Peyer's patch (tissue), 4 donors: ENCODE measurements at regions not wholly inside any gene's neighbourhood (a gene's known extent, or its start where the extent isn't known, plus 50 kb on each side); places are given as distances from the start of the nearest gene placed in this dataset.
"Not testable (repeated sequence)": the region's sequence is repeated elsewhere in the genome, so short reads cannot be mapped to it uniquely, and the experiment has no call there.

Experiments
- DNase-seq, 3 donors: peaks; one replicate each; pipeline ENCODE4 v3.0.0-alpha.2; 2017 to 2019
- H3K27ac ChIP-seq, 4 donors: fragments of 200-600 bp; sonication (generic); one replicate each; pipeline ENCODE4 v1.5.1; 2016 to 2019
- H3K27me3 ChIP-seq, 2 donors: fragments of 200-600 bp; sonication (generic); one replicate each; pipeline ENCODE4 v1.5.1; 2019
- H3K36me3 ChIP-seq, 3 donors: fragments of 200-600 bp; sonication (generic); one replicate each; pipeline ENCODE4 v1.5.1; 2016 to 2019
- H3K4me1 ChIP-seq, 4 donors: fragments of 200-600 bp; sonication (generic); one replicate each; pipeline ENCODE4 v1.5.1; 2016 to 2019
- H3K4me3 ChIP-seq, 4 donors: fragments of 200-600 bp; sonication (generic); 1 replicate in 3 of 4; 2 replicates in 1 of 4; pipeline ENCODE4 v1.5.1; 2016 to 2019; ENCODE audit warnings: mild to moderate bottlenecking in 1 of 4
- H3K9me3 ChIP-seq, 4 donors: fragments of 200-600 bp; sonication (generic); one replicate each; pipeline ENCODE4 v1.5.1; 2016 to 2019; ENCODE audit warnings: mild to moderate bottlenecking in 1 of 4
- CTCF ChIP-seq, 6 experiments: fragments of 450-650 bp in 4 of 6; fragments of 200-600 bp in 2 of 6; sonication (generic) in 1 of 6; IDR thresholded peaks; one replicate each; pipeline ENCODE4 v1.5.1; 2017 to 2019; ENCODE audit warnings: antibody characterized with exemption in 6 of 6, mild to moderate bottlenecking in 3 of 6, moderate library complexity in 1 of 6
- POLR2A ChIP-seq, 2 donors: fragments of 450-650 bp; IDR thresholded peaks; one replicate each; pipeline ENCODE4 v1.5.1; 2017; ENCODE audit warnings: antibody characterized with exemption in 2 of 2, mild to moderate bottlenecking in 2 of 2, moderate library complexity in 2 of 2

- Histone ChIP-seq H3K27me3 (no peaks in the 10 kb centered on the region), H3K4me1 (peaks cover 0 to 18% (median 5%) of the 10 kb centered on the region in 4 donors), H3K27ac (no peak overlapping the region), H3K9me3 (peaks cover 0 to 6% (median 2%) of the 10 kb centered on the region in 4 donors), H3K4me3 (no peak overlapping the region), H3K36me3 (no peaks in the 10 kb centered on the region)
- DNase-seq, result no peak
- TF ChIP-seq CTCF (IDR thresholded peaks at IDR 0.05) (no peak), POLR2A (IDR thresholded peaks at IDR 0.05) (no peak)
Measured at GRCh38 chr4:78707793-78708192, 68.4 kb upstream of the BMP2K start.

GRCh38 chr4:78710536-78710935, 65.6 kb upstream of the BMP2K start:
- no peaks in the 10 kb centered on the region for H3K27me3 ChIP-seq
- no peak for DNase-seq
- no peak for TF ChIP-seq POLR2A (IDR thresholded peaks at IDR 0.05)
- H3K9me3 ChIP-seq, result no peaks in the 10 kb centered on the region
- no peak overlapping the region for H3K4me3 ChIP-seq
- H3K36me3 ChIP-seq, result no peaks in the 10 kb centered on the region
- no peak overlapping the region for H3K27ac ChIP-seq
- H3K4me1 ChIP-seq, result peaks cover 0 to 11% (median 3%) of the 10 kb centered on the region in 4 donors

GRCh38 chr4:78711676-78712075, 64.5 kb upstream of the BMP2K start:
- Histone ChIP-seq H3K36me3 (no peaks in the 10 kb centered on the region), H3K4me3 (no peak overlapping the region), H3K9me3 (no peaks in the 10 kb centered on the region), H3K27ac (no peak overlapping the region), H3K4me1 (peaks cover 0 to 7% (median 0%) of the 10 kb centered on the region in 4 donors), H3K27me3 (no peaks in the 10 kb centered on the region)
- DNase-seq, result no peak
- TF ChIP-seq POLR2A (IDR thresholded peaks at IDR 0.05) (no peak), CTCF (IDR thresholded peaks at IDR 0.05) (no peak)

GRCh38 chr4:78714598-78714997, 61.6 kb upstream of the BMP2K start:
- H3K4me3 ChIP-seq, H3K9me3 ChIP-seq, H3K4me1 ChIP-seq, H3K36me3 ChIP-seq, H3K27ac ChIP-seq, H3K27me3 ChIP-seq, DNase-seq: not testable (repeated sequence)

- not testable (repeated sequence) for DNase-seq
Measured at GRCh38 chr4:78715372-78715771, 60.8 kb upstream of the BMP2K start.

GRCh38 chr4:78717712-78718111, 58.4 kb upstream of the BMP2K start:
- not testable (repeated sequence) for H3K4me1 ChIP-seq, H3K36me3 ChIP-seq, H3K27ac ChIP-seq, H3K4me3 ChIP-seq, H3K27me3 ChIP-seq, DNase-seq, H3K9me3 ChIP-seq

More at GRCh38 chr4:78715372-78715771, 60.8 kb upstream of the BMP2K start:
- H3K36me3 ChIP-seq, H3K27ac ChIP-seq, H3K27me3 ChIP-seq, H3K9me3 ChIP-seq, H3K4me1 ChIP-seq, H3K4me3 ChIP-seq: not testable (repeated sequence)

- no peak overlapping the region for H3K4me3 ChIP-seq
- peaks cover 0 to 8% (median 1%) of the 10 kb centered on the region in 4 donors for H3K4me1 ChIP-seq
- TF ChIP-seq POLR2A (IDR thresholded peaks at IDR 0.05) (no peak), CTCF (IDR thresholded peaks at IDR 0.05) (no peak)
- no peaks in the 10 kb centered on the region for H3K9me3 ChIP-seq
- no peak overlapping the region for H3K27ac ChIP-seq
- H3K36me3 ChIP-seq, result no peaks in the 10 kb centered on the region
- no peak for DNase-seq
- H3K27me3 ChIP-seq, result no peaks in the 10 kb centered on the region
Measured at GRCh38 chr4:78720204-78720603, 55.9 kb upstream of the BMP2K start.

GRCh38 chr4:78720994-78721677, 55.0 kb upstream of the BMP2K start:
- Histone ChIP-seq H3K27me3 (no peaks in the 10 kb centered on the region), H3K4me3 (no peak overlapping the region), H3K4me1 (peaks cover 0 to 8% (median 1%) of the 10 kb centered on the region in 4 donors), H3K36me3 (no peaks in the 10 kb centered on the region), H3K27ac (no peak overlapping the region), H3K9me3 (no peaks in the 10 kb centered on the region)
- no peak for TF ChIP-seq POLR2A (IDR thresholded peaks at IDR 0.05)
- no peak for TF ChIP-seq CTCF (IDR thresholded peaks at IDR 0.05)
- DNase-seq, result peak in 1 of 3 donors; percentile 51
